H1 (cell line): ENCODE measurements at regions not wholly inside any gene's neighbourhood (a gene's known extent, or its start where the extent isn't known, plus 50 kb on each side); places are given as distances from the start of the nearest gene placed in this dataset.

ENCODE experiments used
- CTCF ChIA-PET: fragments of 300-600 bp; sonication (Branson Sonifier 250); formaldehyde crosslinking; loops from one replicate; lab custom pipeline; 2021; ENCODE audit not compliant: partially characterized antibody; lab: Charles Lee
- POLR2A ChIA-PET: fragments of 300-600 bp; sonication (Branson Sonifier 250); formaldehyde crosslinking; loops from one replicate; lab custom pipeline; 2021; ENCODE audit warnings: inconsistent platforms; ENCODE audit not compliant: partially characterized antibody; lab: Charles Lee
- DNase-seq, 2 experiments: peaks; one replicate each; pipeline versions ENCODE4 v3.0.0 to v3.0.0-alpha.2; 2010 to 2022; ENCODE audit warnings: low spot score in 2 of 2, low read depth in 1 of 2, mixed read lengths in 1 of 2
- FAIRE-seq: peaks from 2 replicates; lab custom pipeline; 2011; peaks lifted over from hg19 to GRCh38; lab: Jason Lieb, UNC
- H2AFZ ChIP-seq: 2 replicates; pipeline ENCODE4 v1.8.1; 2012; ENCODE audit warnings: low read length, inconsistent platforms
- H2AK5ac ChIP-seq: 2 replicates; pipeline ENCODE4 v1.6.1; 2013; ENCODE audit warnings: low read depth, low read length
- H2BK120ac ChIP-seq: replicated peaks from 2 replicates; pipeline ENCODE3; 2013; ENCODE audit warnings: low read depth, low read length, inconsistent platforms
- H2BK12ac ChIP-seq: 2 replicates; pipeline ENCODE4 v1.6.1; 2013; ENCODE audit warnings: low read depth, low read length
- H2BK15ac ChIP-seq: 2 replicates; pipeline ENCODE4 v1.6.1; 2013; ENCODE audit warnings: low read length
- H2BK20ac ChIP-seq: 2 replicates; pipeline ENCODE4 v1.6.1; 2013; ENCODE audit warnings: low read length
- H2BK5ac ChIP-seq: 2 replicates; pipeline ENCODE4 v1.6.1; 2013; ENCODE audit warnings: low read depth, low read length
- H3K14ac ChIP-seq: 2 replicates; pipeline ENCODE4 v1.6.1; 2013; ENCODE audit warnings: inconsistent platforms; ENCODE audit not compliant: insufficient read length
- H3K18ac ChIP-seq: 2 replicates; pipeline ENCODE4 v1.6.1; 2013; ENCODE audit warnings: low read length; ENCODE audit errors: extremely low read depth
- H3K23ac ChIP-seq: 2 replicates; pipeline ENCODE4 v1.6.1; 2013; ENCODE audit warnings: inconsistent platforms; ENCODE audit not compliant: insufficient read length
- H3K23me2 ChIP-seq: 2 replicates; pipeline ENCODE4 v1.6.1; 2013; ENCODE audit warnings: low read depth, low read length
- H3K27ac ChIP-seq: 2 replicates; pipeline ENCODE4 v1.6.1; 2011; ENCODE audit warnings: low read depth, low read length, inconsistent platforms
- H3K27me3 ChIP-seq, 4 experiments: replicated peaks in 1 of 4; 1 replicate in 1 of 4; 2 replicates in 3 of 4; pipeline versions ENCODE4 v1.6.1 to v1.8.1; 2011 to 2013; ENCODE audit warnings: low read length in 3 of 4, mild to moderate bottlenecking in 3 of 4, inconsistent platforms in 2 of 4, mixed read lengths in 2 of 4, moderate library complexity in 1 of 4; ENCODE audit not compliant: control insufficient read depth in 3 of 4, insufficient read depth in 3 of 4; ENCODE audit errors: extremely low read depth in 1 of 4
- H3K36me3 ChIP-seq, 4 experiments: 2 replicates each; pipeline versions ENCODE4 v1.6.1 to v1.8.1; 2011 to 2013; ENCODE audit warnings: mild to moderate bottlenecking in 4 of 4, low read length in 3 of 4, moderate library complexity in 2 of 4, control low read depth in 1 of 4, inconsistent platforms in 1 of 4; ENCODE audit not compliant: insufficient read depth in 4 of 4, control insufficient read depth in 2 of 4
- H3K4ac ChIP-seq: replicated peaks from 2 replicates; pipeline ENCODE3; 2013; ENCODE audit warnings: low read length, low read depth, mixed read lengths, inconsistent platforms; ENCODE audit not compliant: insufficient read length
- H3K4me1 ChIP-seq, 4 experiments: replicated peaks in 1 of 4; 1 replicate in 1 of 4; 2 replicates in 3 of 4; pipeline versions ENCODE4 v1.6.1 to v1.8.1; 2011 to 2013; ENCODE audit warnings: low read length in 3 of 4, inconsistent platforms in 2 of 4, mixed read lengths in 1 of 4; ENCODE audit not compliant: insufficient read depth in 4 of 4, control insufficient read depth in 3 of 4
- H3K4me2 ChIP-seq, 2 experiments: 2 replicates each; pipeline versions ENCODE4 v1.6.1 to v1.8.1; 2011 to 2013; ENCODE audit warnings: low read depth in 2 of 2, low read length in 2 of 2, control low read depth in 1 of 2, inconsistent platforms in 1 of 2, mild to moderate bottlenecking in 1 of 2; ENCODE audit not compliant: insufficient read depth in 1 of 2
- H3K4me3 ChIP-seq, 4 experiments: fragments of 200-600, 300-600 bp in 1 of 4; sonication (generic), shearing (Covaris generic), sonication (Bioruptor Twin) in 1 of 4; 2 replicates each; pipeline versions ENCODE4 v1.5.1 to v1.8.1; 2011 to 2016; ENCODE audit warnings: low read length in 4 of 4, low read depth in 3 of 4, control low read depth in 2 of 4, inconsistent platforms in 2 of 4, mild to moderate bottlenecking in 2 of 4, mixed read lengths in 1 of 4, moderate library complexity in 1 of 4; ENCODE audit not compliant: insufficient read depth in 2 of 4; ENCODE audit errors: extremely low read depth in 1 of 4
- H3K56ac ChIP-seq: replicated peaks from 2 replicates; pipeline ENCODE3; 2013; ENCODE audit warnings: low read depth, mild to moderate bottlenecking, mixed read lengths, low read length, inconsistent platforms; ENCODE audit not compliant: insufficient read length
- H3K79me1 ChIP-seq: 2 replicates; pipeline ENCODE4 v1.6.1; 2013; ENCODE audit warnings: low read depth, low read length, control low read depth
- H3K79me2 ChIP-seq, 2 experiments: 2 replicates each; pipeline versions ENCODE4 v1.6.1 to v1.8.1; 2012 to 2013; ENCODE audit warnings: low read length in 2 of 2, mild to moderate bottlenecking in 2 of 2, inconsistent platforms in 1 of 2; ENCODE audit not compliant: insufficient read depth in 2 of 2, control insufficient read depth in 1 of 2
- H3K9ac ChIP-seq, 4 experiments: replicated peaks in 1 of 4; 1 replicate in 1 of 4; 2 replicates in 3 of 4; pipeline versions ENCODE4 v1.6.1 to v1.8.1; 2011 to 2013; ENCODE audit warnings: low read depth in 3 of 4, low read length in 3 of 4, control low read depth in 2 of 4, mild to moderate bottlenecking in 2 of 4, moderate library complexity in 2 of 4, inconsistent platforms in 1 of 4; ENCODE audit errors: extremely low read depth in 1 of 4
- H3K9me3 ChIP-seq, 2 experiments: 2 replicates each; pipeline versions ENCODE4 v1.6.1 to v1.8.1; 2012 to 2013; ENCODE audit warnings: mild to moderate bottlenecking in 2 of 2, moderate library complexity in 2 of 2, control low read depth in 1 of 2, inconsistent platforms in 1 of 2, low read depth in 1 of 2, low read length in 1 of 2, mixed read lengths in 1 of 2; ENCODE audit not compliant: insufficient read depth in 2 of 2
- H4K20me1 ChIP-seq, 2 experiments: replicated peaks in 1 of 2; 2 replicates each; pipeline versions ENCODE3 to v1.8.1; 2011 to 2013; ENCODE audit warnings: inconsistent platforms in 2 of 2, low read length in 2 of 2, mild to moderate bottlenecking in 1 of 2; ENCODE audit not compliant: insufficient read depth in 2 of 2, control insufficient read depth in 1 of 2
- H4K5ac ChIP-seq: 2 replicates; pipeline ENCODE4 v1.6.1; 2013; ENCODE audit warnings: low read length, low read depth, mixed read lengths, inconsistent platforms; ENCODE audit not compliant: insufficient read length
- H4K8ac ChIP-seq: 2 replicates; pipeline ENCODE4 v1.8.0; 2013; ENCODE audit warnings: mild to moderate bottlenecking, moderate library complexity, low read length, inconsistent platforms; ENCODE audit not compliant: insufficient read depth; ENCODE audit errors: extremely low read depth
- H4K91ac ChIP-seq: replicated peaks from 2 replicates; pipeline ENCODE3; 2013; ENCODE audit warnings: low read length, mixed read lengths, inconsistent platforms; ENCODE audit not compliant: insufficient read length
- BCL11A ChIP-seq, 2 experiments: IDR thresholded peaks; one replicate each; pipeline ENCODE4 v1.6.1; 2011; ENCODE audit warnings: low read depth in 2 of 2, low read length in 2 of 2, mild to moderate bottlenecking in 2 of 2
- CEBPB ChIP-seq: IDR thresholded peaks from 2 replicates; pipeline ENCODE4 v1.6.1; 2012; ENCODE audit warnings: low read depth, low read length
- CREB1 ChIP-seq: IDR thresholded peaks from 2 replicates; pipeline ENCODE4 v1.6.1; 2012; ENCODE audit warnings: inconsistent platforms
- EGR1 ChIP-seq: IDR thresholded peaks from 2 replicates; pipeline ENCODE4 v1.6.1; 2011; ENCODE audit warnings: low read depth, low read length, borderline replicate concordance
- KDM5A ChIP-seq: fragments of 200-600 bp; IDR thresholded peaks from 2 replicates; pipeline ENCODE4 v1.7.1; 2012; ENCODE audit warnings: mild to moderate bottlenecking, low read length, inconsistent platforms, mixed read lengths
- POLR2AphosphoS5 ChIP-seq: IDR thresholded peaks from 2 replicates; pipeline ENCODE4 v1.6.1; 2011; ENCODE audit warnings: low read depth, low read length
- SIN3A ChIP-seq, 2 experiments: IDR thresholded peaks in 1 of 2; conservative IDR thresholded peaks in 1 of 2; 2 replicates each; pipeline ENCODE4 v1.6.1; 2011 to 2012; ENCODE audit warnings: low read length in 2 of 2, improper control_type of control experiment in 1 of 2, low read depth in 1 of 2, mild to moderate bottlenecking in 1 of 2
- SUZ12 ChIP-seq: fragments of 200-600 bp; sonication (generic); IDR thresholded peaks from 2 replicates; pipeline ENCODE4 v1.6.1; 2012; ENCODE audit warnings: mild to moderate bottlenecking, inconsistent platforms, low read length, moderate library complexity, mixed read lengths
- WGBS, 2 experiments: shearing (Covaris generic) in 1 of 2; methylation state at CpG; one replicate each; pipeline versions ENCODE4 v1.1.6 to v1.1.7; 2013 to 2015; ENCODE audit warnings: low lambda C conversion rate in 2 of 2, mixed read lengths in 2 of 2, inconsistent platforms in 1 of 2, low coverage in 1 of 2, missing lambda C conversion rate in 1 of 2; ENCODE audit not compliant: insufficient replicate concordance in 2 of 2, insufficient coverage in 1 of 2, insufficient read length in 1 of 2; ENCODE audit errors: extremely low coverage in 1 of 2, missing lambda C conversion rate in 1 of 2; 5-methylcytosine and 5-hydroxymethylcytosine counted together

DNA sequence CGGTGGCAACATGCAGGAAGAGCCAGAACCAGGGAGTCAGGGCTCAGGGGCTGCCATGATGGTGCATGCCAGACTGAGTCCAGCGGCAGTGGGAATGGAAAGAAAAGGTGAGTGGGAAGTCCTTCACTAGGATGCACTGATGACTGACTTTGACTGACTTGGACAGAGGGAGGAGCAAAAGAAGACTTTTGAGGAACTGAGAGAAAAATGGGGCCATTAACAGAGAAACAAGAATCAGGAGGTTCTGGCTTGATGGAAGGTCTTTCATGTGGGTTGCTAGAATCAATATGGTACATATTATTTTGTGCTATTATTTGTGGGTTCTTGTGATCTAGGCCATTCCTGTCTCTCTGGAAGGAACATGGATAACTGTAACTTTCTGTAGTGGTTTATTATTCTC is 454.6 kb upstream of the PROX1 start (continued):
- no peak for TF ChIP-seq CEBPB

DNA sequence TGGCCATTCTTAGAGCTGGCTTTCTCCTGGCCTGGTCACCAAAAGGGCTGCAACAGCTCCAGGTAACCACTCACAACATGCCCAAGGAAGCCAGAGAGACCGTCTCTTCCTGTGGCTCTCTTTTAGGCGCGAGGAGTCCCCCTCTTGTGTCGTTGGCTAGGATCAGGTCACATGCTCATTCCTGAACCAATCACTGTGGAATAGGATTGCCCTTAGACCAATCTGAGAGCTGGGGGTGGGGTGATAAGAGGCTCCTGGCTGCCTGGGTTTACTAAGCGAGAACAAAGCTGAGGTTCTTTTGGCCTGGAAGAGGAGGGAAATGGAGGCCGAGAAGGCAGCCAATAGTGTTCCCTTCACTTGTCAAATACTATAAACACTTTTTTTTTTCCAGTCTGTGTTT is 452.1 kb upstream of the PROX1 start:
- Histone ChIP-seq H2BK5ac (no peak overlapping the region), H3K14ac (no peak overlapping the region), H3K9ac (no peak overlapping the region), H3K4me2 (no peak overlapping the region), H3K4ac (no peak overlapping the region), H2BK120ac (no peak overlapping the region), H3K23me2 (no peaks in the 10 kb centered on the region), H2BK20ac (no peak overlapping the region), H3K27ac (no peak overlapping the region), H2AK5ac (no peak overlapping the region), H3K79me2 (no peaks in the 10 kb centered on the region), H2BK12ac (no peak overlapping the region), H3K36me3 (no peaks in the 10 kb centered on the region), H3K27me3 (no peaks in the 10 kb centered on the region), H2BK15ac (no peak overlapping the region), H4K8ac (no peak overlapping the region), H3K4me1 (peaks cover 0 to 2% (median 0%) of the 10 kb centered on the region in 4 experiments; a peak in 2 of 7 replicates), H3K18ac (no peak overlapping the region), H4K91ac (no peak overlapping the region), H2AFZ (no peak overlapping the region), H3K79me1 (no peaks in the 10 kb centered on the region), H3K4me3 (no peak overlapping the region), H3K23ac (no peak overlapping the region), H3K9me3 (no peaks in the 10 kb centered on the region), H4K20me1 (no peaks in the 10 kb centered on the region), H4K5ac (no peak overlapping the region), H3K56ac (no peak overlapping the region)
- POLR2A ChIA-PET = no interaction called here
- FAIRE-seq (no peak), DNase-seq (no peak)
- CTCF ChIA-PET = interaction anchor here (0.6 to 1.4 kb wide), 4 partner anchors 21 to 480 kb away, joined by 3 read pairs; no protein-coding TSS in a partner anchor
- WGBS, 2 experiments = 93% methylated on average over 6 of the region's 6 CpGs; no CpG with 5 or more reads in 1 of the 2 experiments
- TF ChIP-seq CREB1 = no peak
- no peak for TF ChIP-seq POLR2AphosphoS5
- TF ChIP-seq EGR1 = no peak
- TF ChIP-seq SUZ12 = no peak
- no peak for TF ChIP-seq BCL11A (IDR thresholded peaks at IDR 0.05; ENCODE audit: low read depth in 2 of 2, low read length in 2 of 2)
- no peak for TF ChIP-seq SIN3A (conservative IDR thresholded peaks at IDR 0.05 in 1 of 2, IDR thresholded peaks at IDR 0.05 in 1 of 2; ENCODE audit: low read depth in 1 of 2, low read length in 2 of 2)
- TF ChIP-seq KDM5A = no peak
